ENCODE measurements at regions not wholly inside any gene's neighbourhood (a gene's known extent, or its start where the extent isn't known, plus 50 kb on each side); places are given as distances from the start of the nearest gene placed in this dataset.

- no peak for TF ChIP-seq POLR2AphosphoS5 (IDR thresholded peaks at IDR 0.05)
- TF ChIP-seq CTCF (IDR thresholded peaks at IDR 0.05) = no peak
- TF ChIP-seq EP300 (IDR thresholded peaks at IDR 0.05; ENCODE audit: low read depth) = no peak
- TF ChIP-seq POLR2A (IDR thresholded peaks at IDR 0.05) = no peak
These were observed 120.2 kb upstream of the IGF1R start for GRCh38 chr15:98528046-98528725.
